HG03354 (cell line): ENCODE measurements at regions not wholly inside any gene's neighbourhood (a gene's known extent, or its start where the extent isn't known, plus 50 kb on each side); places are given as distances from the start of the nearest gene placed in this dataset.
"Not testable (repeated sequence)": the region's sequence is repeated elsewhere in the genome, so short reads cannot be mapped to it uniquely, and the experiment has no call there.

Source experiments
- ATAC-seq: cut with Tn5 transposase; IDR thresholded peaks from one replicate; pipeline ENCODE4 v1.9.1; 2021; ENCODE audit warnings: mild to moderate bottlenecking; ENCODE audit not compliant: unreplicated experiment, poor library complexity, severe bottlenecking

DNA sequence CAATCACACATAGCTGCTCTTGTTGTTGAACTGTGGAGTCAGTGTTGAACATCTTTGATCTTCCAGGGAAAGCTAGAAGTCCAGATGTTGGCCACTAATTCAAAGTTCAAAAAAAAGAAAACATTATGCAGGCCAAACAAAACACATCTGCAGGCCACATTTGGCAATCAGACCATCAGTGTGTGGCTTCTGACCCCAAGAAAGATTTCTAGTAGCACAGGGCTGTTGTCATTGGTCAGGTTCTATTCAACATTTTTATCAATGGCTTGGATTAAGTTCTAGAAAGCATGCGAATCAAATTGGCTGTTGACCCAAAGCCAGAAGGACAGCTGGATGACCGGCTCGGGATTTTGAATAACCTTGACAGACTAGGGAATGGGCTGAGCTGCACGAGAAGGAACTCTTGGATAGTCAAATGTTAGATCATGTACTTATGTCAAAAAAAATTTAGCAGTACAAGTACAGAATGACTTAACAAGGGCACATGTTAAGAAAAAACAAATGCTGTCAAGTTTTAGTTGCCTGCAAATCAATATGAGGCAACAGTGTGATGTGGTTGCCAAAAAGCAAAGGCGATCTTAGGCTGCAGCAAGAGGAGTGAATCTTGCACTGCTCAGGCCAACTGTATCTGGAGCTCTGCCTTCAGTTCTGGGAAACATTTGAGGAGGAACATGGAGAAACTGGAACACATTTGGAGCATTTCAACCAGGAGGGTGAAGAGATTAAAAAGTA is 187.6 kb downstream of the RGS9 start:
- no peak for ATAC-seq

DNA sequence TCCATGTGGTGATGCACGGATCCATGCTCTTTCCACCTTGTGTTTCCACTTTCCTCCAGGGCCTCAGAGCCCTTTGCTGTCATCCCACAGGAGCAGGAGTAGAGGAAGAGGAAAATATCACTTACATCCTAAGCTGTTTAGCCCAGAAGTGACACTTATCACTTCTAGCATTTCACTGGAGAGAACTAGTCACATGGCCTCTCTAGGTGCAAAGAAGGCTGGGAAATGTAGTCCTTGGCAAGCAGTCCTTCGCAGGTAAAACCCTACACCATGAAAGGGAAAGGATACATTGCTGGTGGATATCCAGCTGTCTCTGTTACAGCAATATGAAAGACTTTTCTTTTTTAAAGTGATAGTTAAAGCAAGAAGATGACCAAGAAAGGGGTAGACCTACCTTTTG is 185.9 kb downstream of the RGS9 start:
- ATAC-seq, result no peak

DNA sequence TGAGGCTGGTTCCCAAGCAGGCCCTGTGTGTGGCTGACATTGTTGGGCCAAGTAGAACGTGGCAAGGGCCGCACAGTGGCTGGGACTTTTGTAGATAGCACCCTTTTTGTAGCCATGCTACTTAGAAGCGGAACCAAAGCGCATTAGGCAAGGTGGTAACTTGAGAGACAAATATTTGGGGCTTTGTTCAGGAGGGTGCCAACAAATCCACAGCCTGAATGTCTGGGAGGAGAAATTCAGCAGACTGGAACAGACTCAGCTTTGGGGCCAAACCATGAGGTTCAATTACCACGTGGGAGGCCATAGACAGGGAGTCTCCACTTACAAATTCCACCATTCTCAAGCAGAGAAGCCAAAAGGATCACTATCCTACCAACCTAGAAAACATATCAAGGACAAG is 183.7 kb downstream of the RGS9 start:
- ATAC-seq, result no peak

DNA sequence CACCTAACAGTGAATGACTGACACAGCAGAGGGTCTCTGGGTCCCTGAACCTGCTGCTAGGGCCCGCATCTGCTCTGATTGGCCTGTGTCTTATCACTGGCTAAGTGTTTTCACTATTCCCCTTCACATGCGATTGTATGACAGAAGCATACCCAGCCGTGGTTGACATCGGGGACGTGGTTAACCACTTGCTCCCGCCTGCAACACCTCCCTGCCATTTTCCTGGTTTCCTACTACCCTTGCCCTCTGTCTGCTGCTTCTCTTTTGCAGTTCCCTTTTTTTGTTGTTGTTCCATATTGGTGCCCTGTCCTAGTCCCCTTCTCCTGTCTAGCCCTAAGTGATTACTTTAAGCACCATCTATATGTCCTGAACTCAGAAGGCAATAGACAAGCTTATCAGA is 177.0 kb downstream of the RGS9 start:
- ATAC-seq, result no peak

DNA sequence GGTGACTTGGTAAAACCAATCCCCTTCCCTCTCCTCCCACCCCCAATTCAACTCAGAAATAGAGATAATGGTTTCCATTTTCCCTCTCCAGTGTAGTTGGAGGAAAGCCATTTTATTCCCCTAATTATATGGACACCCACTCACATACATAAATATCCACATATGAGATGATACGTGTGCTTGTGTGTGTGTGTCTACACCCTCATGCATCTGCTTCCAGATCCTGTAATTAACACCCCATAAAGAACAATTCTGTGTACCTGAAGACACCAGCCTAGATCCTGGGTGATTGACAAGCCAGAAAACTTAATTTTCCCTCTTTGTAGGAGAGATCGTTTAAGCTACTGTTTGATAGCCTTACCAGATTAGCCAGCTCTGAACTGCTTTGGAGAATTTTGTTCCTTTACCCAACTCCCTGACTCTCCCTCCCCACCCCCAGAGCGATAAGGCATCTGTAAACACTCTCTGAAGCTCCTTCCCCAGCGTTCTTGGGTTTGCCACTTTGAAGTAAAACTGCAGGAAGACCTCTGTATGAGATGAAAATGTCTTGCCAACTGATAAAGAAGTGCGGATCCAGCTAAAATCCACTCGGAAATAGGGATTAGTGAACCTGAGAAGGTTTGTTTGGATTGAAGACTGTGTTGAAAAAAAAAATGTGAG is 175.7 kb downstream of the RGS9 start:
- ATAC-seq, result no peak

DNA sequence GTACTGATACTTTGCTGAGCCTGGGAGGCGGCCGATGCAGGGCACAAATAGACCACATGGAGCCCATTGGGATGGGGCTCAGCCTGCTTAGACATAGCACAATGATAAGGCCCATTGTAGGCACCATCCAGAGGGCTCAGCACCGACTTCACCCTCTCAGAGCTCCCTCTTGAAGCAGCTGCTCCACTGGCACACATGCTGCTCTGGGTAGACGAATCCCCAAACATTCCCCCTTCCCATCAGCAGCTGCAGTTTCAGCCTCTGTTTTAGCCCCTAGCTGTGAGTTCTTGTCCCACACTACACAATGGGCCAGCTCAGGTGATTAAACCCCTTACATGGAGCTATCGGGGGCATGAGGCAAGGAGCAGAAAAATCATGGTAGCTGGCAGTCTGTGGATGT is 174.1 kb downstream of the RGS9 start:
- ATAC-seq, result no peak

DNA sequence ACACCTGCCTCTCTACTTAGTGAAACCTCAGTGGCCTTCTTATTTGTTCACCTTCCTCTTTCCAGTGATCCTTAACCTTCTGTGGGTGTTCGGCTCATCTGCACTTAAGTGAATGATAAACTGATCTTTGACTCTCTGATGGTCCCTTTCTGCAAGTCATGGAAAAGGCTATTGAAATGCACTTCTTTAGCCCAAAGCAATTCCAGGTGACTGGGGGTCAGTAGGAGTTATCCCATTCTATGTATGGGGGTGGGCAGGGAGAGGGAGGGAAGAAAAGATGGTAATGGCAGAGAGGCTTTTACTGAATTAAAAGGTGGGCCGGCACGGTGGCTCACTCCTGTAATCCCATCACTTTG is 170.8 kb downstream of the RGS9 start:
- no peak for ATAC-seq

DNA sequence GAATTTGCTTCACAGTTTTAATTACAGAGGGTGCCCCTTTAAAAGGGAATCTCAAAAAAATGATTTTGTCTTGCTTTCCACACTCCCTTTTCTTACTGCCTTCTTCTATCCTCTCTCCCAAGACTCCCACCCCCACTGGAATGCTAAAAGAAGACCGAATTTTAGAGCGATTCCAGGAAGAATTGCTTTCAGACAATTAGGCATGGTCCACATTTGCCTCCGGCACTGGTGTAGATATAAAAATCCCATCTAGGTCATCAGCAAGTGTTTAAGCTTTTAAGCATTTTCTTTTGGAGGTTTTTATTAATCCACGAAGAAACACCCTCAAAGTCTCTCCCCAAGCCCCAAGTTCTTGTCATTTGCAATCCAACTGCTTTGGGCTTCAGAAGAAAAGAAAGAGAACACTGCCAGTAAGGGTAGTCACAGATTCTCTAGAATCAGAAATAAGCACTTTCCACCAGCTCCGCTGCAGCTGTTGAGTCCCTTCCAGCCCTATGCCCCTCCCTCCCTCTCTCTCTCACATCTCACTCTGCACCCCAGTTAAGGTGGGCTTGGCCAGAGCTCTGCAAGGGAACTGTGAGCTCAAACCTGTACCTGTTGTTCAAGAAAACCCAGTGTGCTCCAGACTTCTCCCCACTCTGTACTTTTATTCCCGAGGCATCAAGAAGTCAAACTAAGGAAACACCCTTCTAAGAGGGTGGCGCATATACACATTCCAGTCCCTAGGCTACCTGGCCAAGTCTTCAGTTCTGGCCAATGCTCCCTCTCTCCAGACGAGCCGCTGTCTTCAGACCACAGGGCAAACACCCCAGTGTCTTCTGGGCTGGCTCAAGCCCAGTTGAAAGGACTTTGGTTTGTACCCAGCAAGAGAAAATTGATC is 170.2 kb downstream of the RGS9 start:
- no peak for ATAC-seq

DNA sequence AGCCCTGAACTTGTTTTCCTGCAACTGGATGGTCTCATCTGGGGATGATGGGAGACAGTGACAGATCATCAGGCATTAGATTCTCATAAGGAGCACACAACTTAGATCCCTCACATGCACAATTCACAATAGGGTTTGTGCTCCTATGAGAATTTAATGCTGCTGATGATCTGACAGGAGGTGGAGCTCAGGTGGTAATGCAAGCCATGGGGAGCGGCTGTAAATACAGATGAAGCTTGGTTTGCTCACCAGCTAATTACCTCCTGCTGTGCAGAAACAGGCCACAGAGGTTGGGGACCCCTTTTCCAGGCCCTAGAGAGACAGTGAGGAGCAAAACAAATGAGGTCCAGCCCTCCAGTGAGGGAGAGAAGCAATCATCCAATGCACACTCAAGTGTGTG is 168.6 kb downstream of the RGS9 start:
- ATAC-seq, result no peak

DNA sequence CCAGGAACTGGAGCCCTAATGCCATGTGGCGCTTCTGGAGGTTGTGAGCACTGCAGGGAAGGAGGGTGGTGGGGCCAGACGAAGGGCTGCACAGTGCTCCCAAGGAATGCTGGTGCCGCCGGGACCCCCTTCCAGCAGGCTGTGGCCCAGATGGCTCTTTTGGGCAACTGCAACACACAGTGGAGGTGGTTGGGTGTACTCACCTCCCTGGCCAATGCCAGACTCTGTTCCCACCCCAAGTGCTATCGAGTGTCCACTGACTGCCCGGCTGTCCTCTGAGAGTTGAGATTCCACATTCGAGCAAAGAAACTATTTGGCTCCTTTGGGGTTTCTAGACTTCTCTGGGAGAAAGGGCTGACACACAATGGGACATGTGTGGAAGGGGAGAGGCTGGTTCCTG is 167.9 kb downstream of the RGS9 start:
- ATAC-seq, result no peak

DNA sequence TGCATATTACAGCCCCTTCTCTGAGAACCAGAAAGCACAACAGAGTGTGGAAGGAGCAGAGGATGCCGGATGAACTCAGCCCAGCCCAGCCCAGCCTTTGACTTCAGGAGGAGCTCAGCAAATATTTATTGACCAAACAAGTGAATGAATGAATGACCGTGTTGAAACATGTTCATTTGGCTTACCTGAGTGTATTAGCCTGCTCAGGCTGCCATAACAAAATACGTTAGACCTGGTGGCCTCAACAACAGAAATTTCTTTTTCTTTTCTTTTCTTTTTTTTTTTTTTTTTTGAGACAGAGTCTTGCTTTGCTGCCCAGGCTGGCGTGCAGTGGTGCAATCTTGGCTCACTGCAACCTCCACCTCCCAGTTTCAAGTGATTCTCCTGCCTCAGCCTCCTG is 164.7 kb downstream of the RGS9 start:
- ATAC-seq, result not testable (repeated sequence)

DNA sequence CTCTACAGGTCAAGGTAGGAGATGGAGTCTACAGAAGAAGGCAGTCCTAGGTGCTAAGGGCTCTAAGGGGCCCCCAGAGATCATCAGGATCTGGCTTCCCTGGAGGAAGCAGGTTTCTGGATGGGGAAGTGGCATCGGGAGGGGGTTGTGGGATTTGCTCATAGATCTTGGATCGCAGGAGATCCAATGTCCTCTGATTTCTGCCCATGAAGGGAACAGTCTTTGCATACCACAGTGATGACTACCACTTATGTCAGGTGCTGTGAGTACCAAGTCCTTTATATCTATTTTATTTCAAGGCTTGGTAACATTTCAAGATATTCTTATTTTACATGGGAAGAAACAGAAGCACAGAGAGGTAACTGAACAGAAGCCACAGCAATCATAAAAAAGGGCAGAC is 164.0 kb downstream of the RGS9 start:
- no peak for ATAC-seq

DNA sequence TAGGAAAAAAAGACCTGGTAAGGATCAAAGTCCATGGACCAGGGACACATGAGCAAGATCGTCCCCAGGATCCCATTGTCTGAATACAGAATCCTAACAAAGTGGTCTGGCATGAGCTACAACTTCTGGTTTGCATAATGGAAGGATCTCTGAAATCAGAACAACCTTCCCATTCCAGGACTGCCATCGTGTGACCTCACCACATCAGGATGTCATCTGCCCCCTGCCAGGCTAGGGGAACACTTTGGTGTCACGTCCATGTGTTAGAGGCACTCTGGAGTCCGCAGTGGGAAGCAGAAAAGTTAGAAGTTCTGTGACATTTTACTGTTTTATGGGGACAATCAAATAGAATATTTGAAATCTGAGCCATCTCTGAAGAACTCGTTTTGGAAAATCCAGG is 160.7 kb downstream of the RGS9 start:
- no peak for ATAC-seq

DNA sequence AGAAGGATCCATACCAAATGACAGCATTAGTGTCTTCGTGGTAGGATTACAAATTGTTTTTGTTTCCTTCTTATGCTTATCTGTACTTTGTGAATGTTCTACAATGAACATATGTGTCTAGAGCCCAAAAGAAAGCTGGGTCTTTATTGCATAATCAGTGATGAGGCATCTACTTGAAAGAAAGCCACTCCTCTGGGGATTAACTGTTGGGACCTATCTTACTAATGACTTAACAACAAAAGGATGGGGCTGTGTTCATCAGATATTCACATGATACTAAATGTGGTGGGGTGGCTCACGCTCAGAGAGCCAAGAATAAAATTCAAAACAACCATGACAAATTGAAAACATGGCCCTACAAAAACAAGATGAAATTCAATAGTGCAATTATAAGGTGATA is 160.2 kb downstream of the RGS9 start:
- no peak for ATAC-seq

DNA sequence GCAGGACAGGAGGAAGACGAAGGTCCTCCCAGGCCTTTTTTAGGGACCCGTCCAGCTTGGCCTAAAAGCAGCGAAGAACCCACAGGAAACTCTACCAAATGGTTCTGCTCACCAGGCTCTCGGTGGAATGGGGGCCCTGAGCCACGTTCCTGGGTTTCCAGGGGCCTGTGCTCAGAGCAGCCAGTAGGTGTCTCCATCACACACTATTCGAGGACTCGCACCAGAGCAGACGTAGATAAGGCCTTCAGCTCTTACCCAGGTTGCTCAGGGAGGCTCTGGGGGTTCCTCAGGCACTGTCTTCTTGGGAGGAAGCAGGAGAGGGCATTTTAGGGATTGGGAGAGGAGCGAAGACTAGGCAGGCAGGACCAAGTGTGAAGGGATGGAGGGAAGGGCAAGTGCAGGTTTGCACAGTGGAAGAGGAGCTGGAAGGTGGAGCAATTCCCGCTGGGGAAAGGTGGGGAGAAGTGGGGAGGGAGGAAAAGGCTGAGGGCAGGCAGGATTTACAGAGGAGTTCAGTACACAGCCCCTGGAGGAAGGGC is 157.1 kb downstream of the RGS9 start:
- ATAC-seq, result peak; percentile 83

DNA sequence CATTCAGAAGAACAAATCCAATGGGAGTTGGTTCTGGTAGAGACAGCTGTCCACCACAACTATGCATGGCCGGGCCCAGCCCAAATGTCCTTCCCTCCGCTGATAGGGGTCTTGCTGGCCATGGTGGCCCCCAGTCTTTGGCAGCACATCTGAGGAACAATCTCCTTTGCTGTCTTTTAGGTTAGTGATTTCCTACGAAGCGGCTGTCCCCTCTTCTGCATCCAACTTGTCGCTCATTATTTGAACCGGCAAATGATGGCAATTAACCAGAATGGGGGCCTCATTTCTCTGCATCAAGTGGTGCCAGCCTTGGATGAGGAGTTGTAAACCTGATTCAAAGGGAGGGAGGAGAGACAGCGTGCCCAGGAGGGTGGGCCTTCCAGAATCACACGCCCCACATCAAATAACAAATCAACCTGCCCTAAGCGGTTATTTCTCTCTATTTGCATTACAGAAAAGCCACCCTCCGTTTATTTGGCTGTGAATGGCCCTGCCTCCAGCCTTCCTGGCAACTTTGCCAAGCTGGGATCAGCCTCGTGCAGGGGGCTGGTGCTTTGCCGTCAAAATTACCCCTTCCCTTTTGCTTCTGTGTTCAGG is 156.5 kb downstream of the RGS9 start:
- ATAC-seq, result no peak

DNA sequence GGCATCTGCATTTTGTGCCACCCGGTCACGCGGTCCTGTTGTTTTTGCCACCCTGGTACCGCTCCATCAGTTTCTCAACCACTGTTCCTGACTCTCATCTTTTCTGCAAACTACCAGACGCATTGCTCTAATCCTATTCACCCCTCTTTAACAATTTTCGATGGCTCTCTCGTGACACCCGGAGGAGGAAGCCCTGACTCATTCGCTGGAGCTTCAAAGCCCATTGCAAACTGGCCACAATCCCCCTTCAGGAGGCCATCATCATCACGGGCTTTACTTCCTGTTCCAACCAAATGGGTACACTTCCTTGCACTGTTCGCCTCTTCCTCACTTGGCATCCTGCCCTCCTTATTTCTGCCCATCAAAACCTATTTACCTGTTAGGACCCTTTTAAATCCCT is 155.3 kb downstream of the RGS9 start:
- no peak for ATAC-seq

DNA sequence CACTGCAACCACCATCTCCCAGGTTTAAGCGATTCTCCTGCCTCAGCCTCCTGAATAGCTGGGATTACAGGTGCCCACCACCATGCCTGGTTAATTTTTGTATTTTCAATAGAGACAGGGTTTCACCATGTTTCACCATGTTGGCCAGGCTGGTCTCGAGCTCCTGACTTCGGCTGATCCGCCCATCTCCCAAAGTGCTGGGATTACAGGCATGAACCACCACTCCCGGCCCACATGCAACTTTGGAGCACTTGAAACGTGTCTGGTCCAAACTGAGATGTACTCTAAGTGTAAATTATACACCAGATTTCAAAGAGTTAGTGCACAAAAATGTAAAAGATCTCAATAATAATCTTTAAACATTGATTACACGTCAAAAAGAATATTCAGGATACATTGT is 154.1 kb downstream of the RGS9 start:
- ATAC-seq, result not testable (repeated sequence)

DNA sequence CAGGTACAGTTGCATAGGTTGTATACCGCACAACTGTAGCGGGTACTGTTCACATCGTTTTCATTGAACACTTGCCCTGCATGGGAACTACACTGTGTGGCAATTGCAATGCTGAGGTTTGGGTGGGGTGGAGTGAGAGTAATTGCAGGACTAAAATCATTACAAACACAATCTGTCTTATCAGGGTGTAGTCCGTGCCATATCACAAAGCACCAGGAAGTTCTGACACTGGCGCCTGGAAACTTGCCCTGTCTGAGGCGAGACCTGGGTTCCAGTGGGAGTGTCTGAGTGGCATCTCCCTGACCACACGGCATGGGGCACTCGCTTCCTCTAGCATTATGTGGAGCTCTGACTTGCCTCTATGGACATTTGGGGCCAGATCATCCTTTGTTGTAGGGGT is 153.4 kb downstream of the RGS9 start:
- ATAC-seq, result no peak

DNA sequence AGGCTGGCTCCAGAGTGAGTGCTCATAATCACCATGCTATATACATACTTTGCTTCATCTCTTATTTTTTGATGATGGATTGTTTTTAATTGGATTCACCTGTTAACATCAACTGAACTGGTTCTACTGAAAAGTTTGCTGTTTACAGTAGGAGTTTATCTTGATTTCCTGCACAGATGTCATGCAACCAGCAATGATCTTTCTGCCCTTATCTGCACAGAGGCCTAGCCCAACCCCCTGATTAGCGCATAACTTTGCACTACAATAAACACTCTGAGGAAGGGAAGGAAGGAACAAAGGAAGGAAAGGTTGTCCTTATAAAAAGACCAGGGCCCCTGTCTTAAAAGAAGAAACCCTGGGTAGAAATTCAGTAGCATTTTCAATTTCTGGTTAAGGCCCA is 152.9 kb downstream of the RGS9 start:
- no peak for ATAC-seq
